Smooth muscle cell (in vitro differentiated cells): ENCODE measurements at regions not wholly inside any gene's neighbourhood (a gene's known extent, or its start where the extent isn't known, plus 50 kb on each side); places are given as distances from the start of the nearest gene placed in this dataset.

ENCODE experiments used
- DNase-seq: peaks from one replicate; lab custom pipeline; 2025; ENCODE audit not compliant: unreplicated experiment; lab: John Stamatoyannopoulos, UW
- H2AFZ ChIP-seq: fragments of 200-600 bp; sonication (generic); 2 replicates; pipeline ENCODE4 v1.6.0; 2016; ENCODE audit warnings: antibody characterized with exemption, low read depth, mild to moderate bottlenecking
- H3F3A ChIP-seq: fragments of 200-600 bp; sonication (generic); 2 replicates; pipeline ENCODE4 v1.6.0; 2017; ENCODE audit warnings: antibody characterized with exemption, low read depth
- H3K27ac ChIP-seq: fragments of 200-600 bp; sonication (generic); 2 replicates; pipeline ENCODE4 v1.5.1; 2016; ENCODE audit warnings: low read depth, mild to moderate bottlenecking
- H3K27me3 ChIP-seq: fragments of 200-600 bp; sonication (generic); 2 replicates; pipeline ENCODE4 v1.6.1; 2016; ENCODE audit warnings: low read depth, mild to moderate bottlenecking
- H3K36me3 ChIP-seq: fragments of 200-600 bp; sonication (generic); 2 replicates; pipeline ENCODE4 v1.5.1; 2016; ENCODE audit warnings: low read depth
- H3K4me1 ChIP-seq: fragments of 200-600 bp; sonication (generic); 2 replicates; pipeline ENCODE4 v1.5.1; 2016; ENCODE audit warnings: low read depth
- H3K4me2 ChIP-seq: fragments of 200-600 bp; sonication (generic); 2 replicates; pipeline ENCODE4 v1.6.0; 2016; ENCODE audit warnings: mild to moderate bottlenecking
- H3K4me3 ChIP-seq: fragments of 200-600 bp; sonication (generic); 2 replicates; pipeline ENCODE4 v1.5.1; 2016; ENCODE audit warnings: mild to moderate bottlenecking
- H3K79me2 ChIP-seq: fragments of 200-600 bp; sonication (generic); 2 replicates; pipeline ENCODE4 v1.6.0; 2016; ENCODE audit warnings: low read depth, mild to moderate bottlenecking
- H3K9ac ChIP-seq: fragments of 200-600 bp; sonication (generic); 2 replicates; pipeline ENCODE4 v1.6.0; 2016; ENCODE audit warnings: low read depth
- H3K9me3 ChIP-seq: fragments of 200-600 bp; sonication (generic); replicated peaks from 2 replicates; pipeline ENCODE4 v1.5.1; 2016; ENCODE audit warnings: low read depth
- H4K20me1 ChIP-seq: fragments of 200-600 bp; sonication (generic); 2 replicates; pipeline ENCODE4 v1.6.0; 2016; ENCODE audit warnings: low read depth
- WGBS: methylation state at CpG from one replicate; pipeline ENCODE4 v1.1.7; 2016; ENCODE audit warnings: low lambda C conversion rate; 5-methylcytosine and 5-hydroxymethylcytosine counted together
- TF ChIP-seq, protein P1 (sequence below): fragments of 200-600 bp; sonication (generic); IDR thresholded peaks from 2 replicates; pipeline ENCODE4 v1.5.1; 2017; ENCODE audit warnings: borderline replicate concordance, mild to moderate bottlenecking, antibody characterized with exemption; ENCODE audit not compliant: insufficient read depth, poor library complexity, severe bottlenecking

DNA sequence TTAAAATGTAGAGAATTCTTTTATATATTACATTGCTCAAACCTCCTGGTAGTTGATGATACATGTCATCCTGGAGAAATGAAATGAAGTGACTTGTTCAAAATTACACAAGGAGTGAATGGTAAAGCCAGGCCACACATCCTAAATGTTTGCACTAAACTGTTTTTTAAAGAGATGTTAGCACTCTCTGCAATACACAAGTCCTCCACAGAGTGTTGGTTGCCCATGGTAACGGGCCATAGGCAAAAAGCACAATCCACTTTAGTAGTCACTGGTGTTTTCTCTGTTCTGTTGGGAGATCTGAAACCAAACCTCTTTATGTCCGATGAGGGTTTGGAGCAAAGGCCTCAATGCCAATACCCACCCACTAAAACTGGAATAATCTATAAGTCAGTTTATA, 907.4 kb downstream of the NTRK3 start:
- no peaks in the 10 kb centered on the region for H3K79me2 ChIP-seq
- H3K9me3 ChIP-seq = no peaks in the 10 kb centered on the region
- DNase-seq = no peak
- 85% methylated on average over 2 of the region's 2 CpGs for WGBS
- H2AFZ ChIP-seq = no peak overlapping the region
- peaks cover 6% of the 10 kb centered on the region for H3K4me1 ChIP-seq
- TF ChIP-seq, protein P1, sequence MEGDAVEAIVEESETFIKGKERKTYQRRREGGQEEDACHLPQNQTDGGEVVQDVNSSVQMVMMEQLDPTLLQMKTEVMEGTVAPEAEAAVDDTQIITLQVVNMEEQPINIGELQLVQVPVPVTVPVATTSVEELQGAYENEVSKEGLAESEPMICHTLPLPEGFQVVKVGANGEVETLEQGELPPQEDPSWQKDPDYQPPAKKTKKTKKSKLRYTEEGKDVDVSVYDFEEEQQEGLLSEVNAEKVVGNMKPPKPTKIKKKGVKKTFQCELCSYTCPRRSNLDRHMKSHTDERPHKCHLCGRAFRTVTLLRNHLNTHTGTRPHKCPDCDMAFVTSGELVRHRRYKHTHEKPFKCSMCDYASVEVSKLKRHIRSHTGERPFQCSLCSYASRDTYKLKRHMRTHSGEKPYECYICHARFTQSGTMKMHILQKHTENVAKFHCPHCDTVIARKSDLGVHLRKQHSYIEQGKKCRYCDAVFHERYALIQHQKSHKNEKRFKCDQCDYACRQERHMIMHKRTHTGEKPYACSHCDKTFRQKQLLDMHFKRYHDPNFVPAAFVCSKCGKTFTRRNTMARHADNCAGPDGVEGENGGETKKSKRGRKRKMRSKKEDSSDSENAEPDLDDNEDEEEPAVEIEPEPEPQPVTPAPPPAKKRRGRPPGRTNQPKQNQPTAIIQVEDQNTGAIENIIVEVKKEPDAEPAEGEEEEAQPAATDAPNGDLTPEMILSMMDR = no peak
- no peaks in the 10 kb centered on the region for H3F3A ChIP-seq
- peak overlapping the region; percentile 49 for H3K4me2 ChIP-seq
- H3K4me3 ChIP-seq = no peak overlapping the region
- no peaks in the 10 kb centered on the region for H3K36me3 ChIP-seq
- no peak overlapping the region for H3K9ac ChIP-seq
- H3K27ac ChIP-seq = no peak overlapping the region
- no peaks in the 10 kb centered on the region for H3K27me3 ChIP-seq
- H4K20me1 ChIP-seq = no peaks in the 10 kb centered on the region

- Histone ChIP-seq H3K27ac (peak overlapping the region; percentile 7), H3K36me3 (no peaks in the 10 kb centered on the region), H3K9me3 (no peaks in the 10 kb centered on the region), H3K4me3 (no peak overlapping the region), H3F3A (no peaks in the 10 kb centered on the region), H3K4me1 (peaks cover 6% of the 10 kb centered on the region), H3K9ac (no peak overlapping the region), H4K20me1 (no peaks in the 10 kb centered on the region), H3K4me2 (peak overlapping the region; percentile 49), H3K79me2 (no peaks in the 10 kb centered on the region), H3K27me3 (no peaks in the 10 kb centered on the region), H2AFZ (no peak overlapping the region)
- TF ChIP-seq, protein P1 = no peak
- WGBS = 18% methylated on average over 6 of the region's 6 CpGs
- DNase-seq = no peak
Measured at GRCh38 chr15:87348746-87349145, 907.8 kb downstream of the NTRK3 start.

GRCh38 chr15:87347806-87348515, 908.6 kb downstream of the NTRK3 start:
- peak overlapping the region; percentile 49 for H3K4me2 ChIP-seq
- TF ChIP-seq, protein P1 = no peak
- no peak for DNase-seq
- H3K27me3 ChIP-seq = no peaks in the 10 kb centered on the region
- no peak overlapping the region for H3K4me3 ChIP-seq
- no peaks in the 10 kb centered on the region for H3K79me2 ChIP-seq
- H3K9ac ChIP-seq = no peak overlapping the region
- no peaks in the 10 kb centered on the region for H3K36me3 ChIP-seq
- H2AFZ ChIP-seq = no peak overlapping the region
- no peak overlapping the region for H3K27ac ChIP-seq
- H3K9me3 ChIP-seq = no peaks in the 10 kb centered on the region
- no peaks in the 10 kb centered on the region for H4K20me1 ChIP-seq
- peaks cover 6% of the 10 kb centered on the region for H3K4me1 ChIP-seq
- WGBS = 29% methylated on average over 3 of the region's 3 CpGs
- H3F3A ChIP-seq = no peaks in the 10 kb centered on the region

GRCh38 chr15:87345961-87346360, 910.6 kb downstream of the NTRK3 start:
- Histone ChIP-seq H3K79me2 (no peaks in the 10 kb centered on the region), H3K9me3 (no peaks in the 10 kb centered on the region), H3F3A (no peaks in the 10 kb centered on the region), H3K36me3 (no peaks in the 10 kb centered on the region), H3K4me1 (peaks cover 6% of the 10 kb centered on the region), H3K4me2 (no peak overlapping the region), H3K27ac (no peak overlapping the region), H4K20me1 (no peaks in the 10 kb centered on the region), H2AFZ (no peak overlapping the region), H3K27me3 (no peaks in the 10 kb centered on the region), H3K9ac (no peak overlapping the region), H3K4me3 (no peak overlapping the region)
- 96% methylated on average over 2 of the region's 2 CpGs for WGBS
- TF ChIP-seq, protein P1 = no peak
- no peak for DNase-seq
